CD4-positive, CD25-positive, alpha-beta regulatory T cell (primary cell): ENCODE measurements at regions not wholly inside any gene's neighbourhood (a gene's known extent, or its start where the extent isn't known, plus 50 kb on each side); places are given as distances from the start of the nearest gene placed in this dataset.

ENCODE experiments used
- ATAC-seq, 2 donors: fragments of 150-1000 bp; cut with Tn5 transposase; one replicate each; pipeline ENCODE4 v1.10.0; 2021; ENCODE audit warnings: low read depth in 2 of 2, moderate number of reproducible peaks in 2 of 2, moderate library complexity in 1 of 2
- DNase-seq, 3 donors: peaks; one replicate each; pipeline versions ENCODE4 v3.0.0 to v3.0.0-alpha.2; 2012 to 2022; ENCODE audit warnings: mixed read lengths in 1 of 3
- H3K27ac ChIP-seq: one replicate; pipeline ENCODE4 v1.7.0; 2013; ENCODE audit warnings: mild to moderate bottlenecking, low read length; ENCODE audit not compliant: insufficient read depth, poor library complexity, severe bottlenecking
- H3K27me3 ChIP-seq: one replicate; pipeline ENCODE4 v1.7.0; 2013; ENCODE audit warnings: low read length; ENCODE audit not compliant: control insufficient read depth, insufficient read depth
- H3K36me3 ChIP-seq: one replicate; pipeline ENCODE4 v1.7.0; 2013; ENCODE audit warnings: mild to moderate bottlenecking, low read length, moderate library complexity; ENCODE audit not compliant: control insufficient read depth, insufficient read depth
- H3K4me1 ChIP-seq: 2 replicates; pipeline ENCODE4 v1.7.0; 2013; ENCODE audit warnings: mild to moderate bottlenecking, low read length; ENCODE audit not compliant: insufficient read depth, control insufficient read depth, poor library complexity, severe bottlenecking
- H3K4me3 ChIP-seq: one replicate; pipeline ENCODE4 v1.7.0; 2013; ENCODE audit warnings: low read depth, mild to moderate bottlenecking, low read length, moderate library complexity
- H3K9me3 ChIP-seq, 2 experiments: 1 replicate in 1 of 2; 2 replicates in 1 of 2; pipeline ENCODE4 v1.7.0; 2013; ENCODE audit warnings: low read length in 2 of 2, mild to moderate bottlenecking in 1 of 2, moderate library complexity in 1 of 2; ENCODE audit not compliant: control insufficient read depth in 2 of 2
- H3K27ac Mint-ChIP-seq, 3 donors: one replicate each; pipeline ENCODE4 v1.8.0; 2020 to 2022; ENCODE audit warnings: mild to moderate bottlenecking in 3 of 3, mixed read lengths in 3 of 3, moderate library complexity in 2 of 3
- H3K27me3 Mint-ChIP-seq: one replicate; pipeline ENCODE4 v1.8.0; 2022; ENCODE audit warnings: mild to moderate bottlenecking, mixed read lengths
- H3K36me3 Mint-ChIP-seq: one replicate; pipeline ENCODE4 v1.8.0; 2020; ENCODE audit warnings: mixed read lengths
- H3K4me1 Mint-ChIP-seq, 4 donors: one replicate each; pipeline ENCODE4 v1.8.0; 2020 to 2022; ENCODE audit warnings: mixed read lengths in 4 of 4, mild to moderate bottlenecking in 1 of 4
- H3K4me3 Mint-ChIP-seq, 4 donors: one replicate each; pipeline ENCODE4 v1.8.0; 2020 to 2022; ENCODE audit warnings: mild to moderate bottlenecking in 4 of 4, mixed read lengths in 4 of 4, moderate library complexity in 3 of 4
- H3K9me3 Mint-ChIP-seq, 7 donors: one replicate each; pipeline ENCODE4 v1.8.0; 2020 to 2022; ENCODE audit warnings: mixed read lengths in 7 of 7, mild to moderate bottlenecking in 3 of 7, moderate library complexity in 2 of 7

- Histone ChIP-seq H3K9me3 (no peaks in the 10 kb centered on the region), H3K36me3 (peaks cover 12% of the 10 kb centered on the region), H3K4me3 (no peak overlapping the region), H3K27me3 (no peaks in the 10 kb centered on the region), H3K27ac (no peak overlapping the region), H3K4me1 (no peaks in the 10 kb centered on the region)
- ATAC-seq = no peak
- no peak for DNase-seq
- Mint-ChIP-seq H3K36me3 (peaks cover 34% of the 10 kb centered on the region), H3K27ac (no peak overlapping the region), H3K4me3 (no peak overlapping the region), H3K9me3 (no peaks in the 10 kb centered on the region), H3K27me3 (no peaks in the 10 kb centered on the region), H3K4me1 (peaks cover 3 to 10% (median 6%) of the 10 kb centered on the region in 4 donors)
These were observed 51.1 kb downstream of the DOP1B start for GRCh38 chr21:36207577-36208320.

GRCh38 chr21:36208326-36209013 lies 51.8 kb downstream of the DOP1B start:
- Mint-ChIP-seq H3K4me3 (no peak overlapping the region), H3K36me3 (peaks cover 28% of the 10 kb centered on the region), H3K27me3 (no peaks in the 10 kb centered on the region), H3K4me1 (peaks cover 3 to 7% (median 6%) of the 10 kb centered on the region in 4 donors), H3K27ac (no peak overlapping the region), H3K9me3 (no peaks in the 10 kb centered on the region)
- Histone ChIP-seq H3K36me3 (peaks cover 12% of the 10 kb centered on the region), H3K9me3 (no peaks in the 10 kb centered on the region), H3K4me1 (no peaks in the 10 kb centered on the region), H3K27ac (no peak overlapping the region), H3K27me3 (no peaks in the 10 kb centered on the region), H3K4me3 (no peak overlapping the region)
- DNase-seq (no peak), ATAC-seq (no peak)

GRCh38 chr21:36209626-36210171 lies 53.1 kb downstream of the DOP1B start:
- peak; percentile 26 to 83 (median 43) for DNase-seq
- no peaks in the 10 kb centered on the region for H3K4me1 ChIP-seq
- Mint-ChIP-seq H3K4me1 (peaks cover 3 to 7% (median 6%) of the 10 kb centered on the region in 4 donors), H3K27ac (peak overlapping the region in 1 of 3 donors; percentile 75), H3K4me3 (no peak overlapping the region), H3K36me3 (peaks cover 28% of the 10 kb centered on the region), H3K9me3 (no peaks in the 10 kb centered on the region), H3K27me3 (no peaks in the 10 kb centered on the region)
- H3K27me3 ChIP-seq = no peaks in the 10 kb centered on the region
- no peak overlapping the region for H3K4me3 ChIP-seq
- ATAC-seq = no peak
- no peaks in the 10 kb centered on the region for H3K9me3 ChIP-seq
- H3K27ac ChIP-seq = no peak overlapping the region
- H3K36me3 ChIP-seq = peaks cover 22% of the 10 kb centered on the region

GRCh38 chr21:36210779-36211659 lies 54.4 kb downstream of the DOP1B start:
- H3K27me3 Mint-ChIP-seq = no peaks in the 10 kb centered on the region
- H3K4me3 Mint-ChIP-seq = no peak overlapping the region
- no peaks in the 10 kb centered on the region for H3K9me3 ChIP-seq
- no peak overlapping the region for H3K4me3 ChIP-seq
- no peaks in the 10 kb centered on the region for H3K9me3 Mint-ChIP-seq
- peaks cover 24% of the 10 kb centered on the region for H3K36me3 Mint-ChIP-seq
- H3K4me1 ChIP-seq = no peaks in the 10 kb centered on the region
- peaks cover 29% of the 10 kb centered on the region for H3K36me3 ChIP-seq
- no peak overlapping the region for H3K27ac ChIP-seq
- no peaks in the 10 kb centered on the region for H3K27me3 ChIP-seq
- no peak for ATAC-seq
- no peak for DNase-seq
- peaks cover 3 to 7% (median 6%) of the 10 kb centered on the region in 4 donors for H3K4me1 Mint-ChIP-seq
- H3K27ac Mint-ChIP-seq = peak overlapping the region in 1 of 3 donors; percentile 68

DNA sequence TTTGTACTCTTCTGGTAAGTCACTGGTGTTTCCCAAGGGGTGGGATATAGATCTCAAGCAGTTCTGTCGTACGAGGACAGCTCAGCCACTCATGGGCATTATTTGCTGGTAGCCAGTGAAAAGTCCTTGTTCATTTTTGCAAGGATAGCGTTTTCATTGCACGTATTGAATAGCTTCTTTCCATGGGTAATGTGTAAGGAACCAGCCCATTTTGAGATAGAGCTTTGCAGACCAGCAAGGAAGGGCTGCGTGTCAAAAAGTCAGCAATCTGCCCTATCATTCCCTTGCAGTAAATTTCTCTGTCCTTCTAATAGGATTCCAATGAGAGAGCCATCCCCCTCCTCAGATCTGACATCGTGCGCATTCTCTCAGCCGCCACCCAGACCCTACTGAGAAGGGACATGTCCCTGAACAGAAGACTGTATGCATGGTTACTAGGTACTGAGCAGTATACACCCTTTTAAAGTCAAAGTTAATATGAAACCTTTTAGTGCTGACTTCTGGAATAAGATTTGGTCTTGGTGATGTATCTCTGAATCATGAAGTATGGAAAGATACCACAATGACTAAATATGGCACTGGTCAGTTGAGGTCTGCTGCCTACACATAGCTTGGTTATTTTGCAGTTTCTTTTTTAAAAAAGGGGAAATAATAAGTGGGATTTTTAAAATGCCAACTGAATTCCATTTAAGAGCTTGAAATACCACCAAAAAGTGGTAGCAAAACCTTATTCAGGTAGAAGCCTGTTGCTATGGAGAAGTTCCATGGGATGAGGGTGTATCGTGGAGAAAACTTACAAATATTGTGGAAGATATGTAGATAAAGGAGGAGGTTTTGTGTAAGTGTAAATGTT lies 55.3 kb downstream of the DOP1B start:
- ATAC-seq = no peak

DNA sequence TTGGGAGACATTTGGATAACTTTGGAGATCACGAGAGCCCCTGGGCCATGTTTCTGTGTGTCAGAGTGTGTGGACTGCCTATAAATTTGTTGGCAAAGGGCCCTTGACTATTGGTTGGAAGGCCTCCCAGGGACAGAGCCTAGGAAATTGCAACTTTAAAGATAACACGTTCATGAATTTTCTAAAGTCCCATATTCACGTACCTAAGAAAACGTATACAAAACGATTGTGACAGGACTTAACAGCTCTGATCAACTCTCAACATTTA lies 55.8 kb downstream of the DOP1B start:
- Mint-ChIP-seq H3K4me1 (peaks cover 3 to 7% (median 6%) of the 10 kb centered on the region in 4 donors), H3K27ac (no peak overlapping the region), H3K9me3 (no peaks in the 10 kb centered on the region), H3K27me3 (no peaks in the 10 kb centered on the region), H3K4me3 (no peak overlapping the region), H3K36me3 (peaks cover 29% of the 10 kb centered on the region)
- no peaks in the 10 kb centered on the region for H3K4me1 ChIP-seq
- no peak for DNase-seq
- no peak overlapping the region for H3K4me3 ChIP-seq
- H3K27ac ChIP-seq = no peak overlapping the region
- peaks cover 34% of the 10 kb centered on the region for H3K36me3 ChIP-seq
- no peaks in the 10 kb centered on the region for H3K9me3 ChIP-seq
- no peaks in the 10 kb centered on the region for H3K27me3 ChIP-seq
- ATAC-seq = no peak

More for the DNA sequence above, 55.3 kb downstream of the DOP1B start:
- Histone ChIP-seq H3K4me1 (no peaks in the 10 kb centered on the region), H3K9me3 (no peaks in the 10 kb centered on the region), H3K27me3 (no peaks in the 10 kb centered on the region), H3K4me3 (no peak overlapping the region), H3K27ac (no peak overlapping the region), H3K36me3 (peaks cover 30% of the 10 kb centered on the region)
- H3K27me3 Mint-ChIP-seq = no peaks in the 10 kb centered on the region
- H3K36me3 Mint-ChIP-seq = peaks cover 24% of the 10 kb centered on the region
- no peak for DNase-seq
- H3K4me3 Mint-ChIP-seq = no peak overlapping the region
- no peaks in the 10 kb centered on the region for H3K9me3 Mint-ChIP-seq
- H3K27ac Mint-ChIP-seq = no peak overlapping the region
- peaks cover 3 to 7% (median 6%) of the 10 kb centered on the region in 4 donors for H3K4me1 Mint-ChIP-seq

GRCh38 chr21:36214561-36214960 lies 57.9 kb downstream of the DOP1B start:
- DNase-seq = no peak
- H3K36me3 Mint-ChIP-seq = peaks cover 43% of the 10 kb centered on the region
- no peaks in the 10 kb centered on the region for H3K9me3 ChIP-seq

More at GRCh38 chr21:36214561-36214960, 57.9 kb downstream of the DOP1B start:
- Mint-ChIP-seq H3K4me3 (no peak overlapping the region), H3K9me3 (no peaks in the 10 kb centered on the region), H3K4me1 (peaks cover 2 to 6% (median 4%) of the 10 kb centered on the region in 4 donors), H3K27me3 (no peaks in the 10 kb centered on the region), H3K27ac (no peak overlapping the region)
- Histone ChIP-seq H3K36me3 (peaks cover 45% of the 10 kb centered on the region), H3K4me3 (no peak overlapping the region), H3K27me3 (no peaks in the 10 kb centered on the region), H3K4me1 (no peaks in the 10 kb centered on the region), H3K27ac (no peak overlapping the region)
- no peak for ATAC-seq
